ENCODE measurements at regions not wholly inside any gene's neighbourhood (a gene's known extent, or its start where the extent isn't known, plus 50 kb on each side); places are given as distances from the start of the nearest gene placed in this dataset.

GRCh38 chr5:4001004-4001403, 405.4 kb downstream of the IRX1 start:
- TF ChIP-seq CTCF (IDR thresholded peaks at IDR 0.05), result no peak
- ChIA-PET POLR2A (no interaction called here), CTCF (no interaction called here)
- H3K27ac Mint-ChIP-seq, result no peak overlapping the region
- no peak overlapping the region for H3K4me3 Mint-ChIP-seq
- DNase-seq (no peak), ATAC-seq (ENCODE audit: low read depth) (no peak)
- H3K9me3 Mint-ChIP-seq, result peaks cover 12% of the 10 kb centered on the region
- no peaks in the 10 kb centered on the region for H3K4me1 Mint-ChIP-seq
- no peaks in the 10 kb centered on the region for H3K27me3 Mint-ChIP-seq
- no peaks in the 10 kb centered on the region for H3K36me3 Mint-ChIP-seq (ENCODE audit: low read depth)
- intact Hi-C loops (cut with micrococcal nuclease), result no loop called here

GRCh38 chr5:4001758-4002533, 406.3 kb downstream of the IRX1 start:
- ChIA-PET POLR2A (no interaction called here), CTCF (no interaction called here)
- no peaks in the 10 kb centered on the region for H3K4me1 Mint-ChIP-seq
- H3K36me3 Mint-ChIP-seq (ENCODE audit: low read depth), result no peaks in the 10 kb centered on the region
- no peak overlapping the region for H3K4me3 Mint-ChIP-seq
- TF ChIP-seq CTCF (IDR thresholded peaks at IDR 0.05), result no peak
- intact Hi-C loops (cut with micrococcal nuclease), result no loop called here
- H3K9me3 Mint-ChIP-seq, result peaks cover 11% of the 10 kb centered on the region
- DNase-seq, result no peak
- no peak for ATAC-seq (ENCODE audit: low read depth)
- no peak overlapping the region for H3K27ac Mint-ChIP-seq
- H3K27me3 Mint-ChIP-seq, result no peaks in the 10 kb centered on the region

- Mint-ChIP-seq H3K27me3 (no peaks in the 10 kb centered on the region), H3K4me3 (no peak overlapping the region), H3K4me1 (no peaks in the 10 kb centered on the region), H3K9me3 (peaks cover 9% of the 10 kb centered on the region), H3K36me3 (ENCODE audit: low read depth) (no peaks in the 10 kb centered on the region), H3K27ac (no peak overlapping the region)
- intact Hi-C loops (cut with micrococcal nuclease), result no loop called here
- ChIA-PET CTCF (no interaction called here), POLR2A (no interaction called here)
- TF ChIP-seq CTCF (IDR thresholded peaks at IDR 0.05), result no peak
- ATAC-seq (ENCODE audit: low read depth) (no peak), DNase-seq (no peak)
Measured at GRCh38 chr5:4005335-4005734, 409.7 kb downstream of the IRX1 start.

GRCh38 chr5:4007001-4007400, 411.4 kb downstream of the IRX1 start:
- intact Hi-C loops (cut with micrococcal nuclease), result no loop called here
- Mint-ChIP-seq H3K27me3 (no peaks in the 10 kb centered on the region), H3K4me3 (no peak overlapping the region), H3K9me3 (peaks cover 8% of the 10 kb centered on the region), H3K36me3 (ENCODE audit: low read depth) (no peaks in the 10 kb centered on the region), H3K4me1 (no peaks in the 10 kb centered on the region), H3K27ac (no peak overlapping the region)
- ATAC-seq (ENCODE audit: low read depth) (no peak), DNase-seq (no peak)
- ChIA-PET POLR2A (no interaction called here), CTCF (no interaction called here)
- TF ChIP-seq CTCF (IDR thresholded peaks at IDR 0.05), result no peak

GRCh38 chr5:4011943-4012342, 416.3 kb downstream of the IRX1 start:
- DNase-seq (no peak), ATAC-seq (ENCODE audit: low read depth) (no peak)
- POLR2A ChIA-PET, result no interaction called here
- intact Hi-C loops (cut with micrococcal nuclease), result no loop called here
- peaks cover under 1% of the 10 kb centered on the region for H3K4me1 Mint-ChIP-seq
- CTCF ChIA-PET, result no interaction called here
- no peaks in the 10 kb centered on the region for H3K27me3 Mint-ChIP-seq
- no peak for TF ChIP-seq CTCF (IDR thresholded peaks at IDR 0.05)
- H3K27ac Mint-ChIP-seq, result no peak overlapping the region
- H3K9me3 Mint-ChIP-seq, result no peaks in the 10 kb centered on the region
- no peaks in the 10 kb centered on the region for H3K36me3 Mint-ChIP-seq (ENCODE audit: low read depth)
- H3K4me3 Mint-ChIP-seq, result no peak overlapping the region

Data from activated B cell treated with CpG ODN at 0.5 μM for 24 hours (primary cell).